HG02943 (cell line): ENCODE measurements at regions not wholly inside any gene's neighbourhood (a gene's known extent, or its start where the extent isn't known, plus 50 kb on each side); places are given as distances from the start of the nearest gene placed in this dataset.
"Not testable (repeated sequence)": the region's sequence is repeated elsewhere in the genome, so short reads cannot be mapped to it uniquely, and the experiment has no call there.

Source experiments
- ATAC-seq: cut with Tn5 transposase; IDR thresholded peaks from one replicate; pipeline ENCODE4 v1.9.1; 2021; ENCODE audit warnings: mild to moderate bottlenecking, low read depth, moderate library complexity; ENCODE audit not compliant: unreplicated experiment

DNA sequence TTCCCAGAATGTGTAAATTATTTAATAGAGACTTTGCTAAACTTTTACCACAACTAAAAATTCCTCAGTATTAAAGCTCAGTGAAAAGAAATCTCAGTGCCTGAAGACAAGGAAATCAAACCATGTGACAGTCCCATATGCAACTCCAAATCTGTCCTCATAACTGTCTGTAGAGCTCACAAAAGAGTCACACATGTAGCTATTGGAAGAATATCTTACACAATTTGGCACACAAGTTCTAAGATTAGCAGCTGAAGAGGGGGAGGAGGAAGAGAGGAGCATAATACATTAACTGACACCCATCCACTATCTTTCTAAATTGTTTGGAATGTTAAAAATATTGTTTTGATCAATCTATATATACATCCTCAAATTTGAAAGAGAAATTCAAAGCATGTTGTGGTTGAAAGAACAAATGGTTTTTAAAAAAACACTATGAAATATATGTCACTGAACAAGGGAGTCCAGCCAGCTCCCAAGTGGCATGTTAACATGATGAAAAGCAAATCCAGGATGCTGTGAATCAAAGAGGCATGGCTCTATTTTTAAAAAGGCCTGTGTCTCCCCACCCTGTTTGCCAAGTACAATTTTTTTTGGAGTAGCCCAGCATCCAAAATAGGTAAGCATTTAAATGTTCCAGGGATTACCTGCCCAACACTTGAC is 126.3 kb upstream of the NANOGP8 start:
- ATAC-seq, result no peak

DNA sequence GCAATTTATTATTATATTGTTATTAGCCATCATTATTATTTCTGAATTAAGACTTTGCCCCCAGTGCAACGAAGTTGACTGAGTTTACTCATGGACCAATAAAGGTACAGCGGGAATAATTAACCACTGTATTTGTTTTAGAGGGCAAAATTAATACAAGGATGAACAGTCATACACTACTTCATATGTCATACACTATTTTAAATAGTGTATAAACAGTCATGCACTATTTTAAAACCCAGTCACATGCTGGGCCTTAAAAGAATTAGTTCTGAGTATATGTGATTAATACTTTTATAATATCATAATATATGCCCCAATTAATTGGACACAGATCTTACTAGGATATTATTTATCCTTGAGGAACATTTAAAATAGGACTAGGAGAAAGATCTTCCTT is 125.3 kb upstream of the NANOGP8 start:
- ATAC-seq, result no peak

DNA sequence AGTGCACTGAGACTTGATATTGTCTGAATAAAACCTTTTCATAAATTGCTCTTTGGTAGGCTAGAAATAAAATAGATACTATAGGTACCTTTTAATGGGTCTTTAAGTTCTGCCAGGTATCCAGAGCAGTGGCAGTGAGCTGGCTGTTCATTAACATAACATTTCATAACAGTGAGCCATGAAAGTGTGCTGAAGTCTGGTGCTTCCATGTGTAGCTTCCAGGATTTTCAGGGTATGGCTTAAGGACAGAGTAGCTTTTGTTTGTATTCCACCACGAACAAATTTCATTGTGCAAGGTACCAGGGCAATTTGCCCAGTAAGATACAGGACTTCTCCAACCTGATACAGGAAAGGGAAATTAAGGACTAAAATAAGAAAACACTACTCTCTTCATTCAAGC is 124.7 kb upstream of the NANOGP8 start:
- ATAC-seq, result no peak

DNA sequence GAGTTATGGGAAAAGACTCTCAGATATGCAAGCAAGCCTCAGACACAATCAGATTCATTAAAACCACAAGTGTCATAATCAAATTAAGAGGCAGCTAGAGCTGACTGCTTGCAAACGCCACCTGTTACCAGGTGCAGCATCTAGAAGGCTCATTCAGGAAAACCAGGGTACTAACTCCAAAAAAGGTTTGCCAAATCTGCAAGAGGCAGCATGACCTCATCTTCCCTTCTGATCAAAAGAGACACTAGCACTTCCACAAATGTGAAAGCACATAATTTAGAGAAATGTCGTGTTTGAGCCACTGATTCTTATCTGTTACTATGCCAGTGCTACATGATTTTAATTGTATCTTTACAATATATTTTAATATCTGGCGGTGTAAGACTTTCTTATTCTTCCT is 123.3 kb upstream of the NANOGP8 start:
- ATAC-seq, result no peak

DNA sequence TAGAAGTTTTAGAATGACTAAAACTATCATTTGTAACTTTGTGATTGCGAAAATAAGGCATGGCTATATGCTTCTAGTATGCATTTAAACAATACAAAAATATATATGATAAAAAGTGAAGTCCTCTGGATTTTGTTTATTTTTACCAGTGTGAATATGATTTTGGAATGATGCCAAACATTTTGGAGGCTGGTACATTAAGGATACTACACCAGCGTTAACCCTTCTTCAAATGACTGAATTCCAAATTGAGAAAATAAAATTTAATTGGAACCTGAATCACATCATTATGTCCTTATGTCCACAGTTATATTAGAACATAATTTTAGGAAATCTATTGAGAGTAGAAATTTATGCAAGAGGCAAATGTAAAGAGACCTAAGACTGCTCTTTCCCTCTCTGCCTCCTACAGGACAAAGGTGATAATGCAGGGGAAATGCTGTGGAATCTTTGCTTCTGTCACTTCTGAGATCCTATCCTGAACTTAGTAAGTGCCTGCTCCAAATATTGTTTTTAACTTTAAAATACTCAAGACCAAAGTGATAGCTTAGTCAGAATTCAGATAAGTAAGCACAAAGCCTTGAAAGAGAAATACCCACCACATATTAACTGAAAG is 121.1 kb upstream of the NANOGP8 start:
- ATAC-seq, result no peak

DNA sequence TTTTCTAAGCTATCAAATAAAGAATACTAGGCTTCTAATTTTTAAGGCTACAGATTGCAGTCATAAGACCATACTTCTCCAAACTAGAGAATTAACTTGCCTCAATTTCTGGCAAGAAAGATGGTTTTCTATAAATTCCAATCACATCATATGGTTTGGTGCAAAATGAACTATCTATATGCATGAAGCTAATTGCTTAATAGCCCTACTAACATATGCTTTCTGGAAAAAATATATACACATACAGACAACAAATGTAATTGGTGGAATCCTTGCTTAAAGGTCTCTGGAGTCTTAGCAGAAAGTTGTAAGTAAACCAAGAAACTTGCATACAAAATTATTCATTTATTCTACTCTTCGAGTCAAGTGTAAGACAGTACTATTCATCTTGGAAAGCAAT is 113.1 kb upstream of the NANOGP8 start:
- ATAC-seq, result no peak

DNA sequence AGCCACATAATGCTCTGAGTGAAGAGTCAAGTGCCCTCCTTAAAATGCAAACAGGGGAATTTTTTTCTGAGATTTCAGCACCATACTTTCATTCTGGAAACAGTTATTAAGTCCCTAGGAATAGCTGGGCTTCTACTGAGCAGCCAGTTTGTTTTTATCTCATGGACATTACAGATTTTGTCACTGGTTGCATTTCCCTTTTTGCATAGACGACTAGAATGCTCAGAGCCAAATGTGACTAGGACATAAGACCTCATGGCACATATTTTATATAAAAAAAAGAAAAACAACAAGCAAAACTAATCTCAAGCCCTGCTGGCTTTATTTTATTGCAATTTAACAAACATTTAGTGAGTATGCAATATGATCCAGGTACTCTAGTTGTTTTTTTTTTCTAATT is 112.7 kb upstream of the NANOGP8 start:
- no peak for ATAC-seq

DNA sequence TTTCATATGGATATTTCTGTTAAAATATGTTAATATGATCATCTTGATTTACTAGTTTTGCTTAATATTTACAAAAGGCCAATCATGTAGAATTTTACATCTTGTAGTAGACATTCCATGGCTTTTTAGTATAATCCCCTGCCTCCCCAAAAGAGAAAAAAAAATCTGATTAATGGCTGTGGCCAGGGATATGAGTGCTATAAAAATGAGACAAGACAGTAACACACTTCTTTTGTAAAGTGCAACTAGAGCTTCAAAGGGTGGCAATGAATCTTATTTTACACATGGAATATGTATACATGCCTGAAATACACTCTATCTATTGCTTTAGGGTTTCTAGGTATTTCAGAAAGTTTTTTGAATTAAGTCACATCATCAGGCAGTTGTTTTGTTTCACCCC is 112.2 kb upstream of the NANOGP8 start:
- ATAC-seq, result no peak

DNA sequence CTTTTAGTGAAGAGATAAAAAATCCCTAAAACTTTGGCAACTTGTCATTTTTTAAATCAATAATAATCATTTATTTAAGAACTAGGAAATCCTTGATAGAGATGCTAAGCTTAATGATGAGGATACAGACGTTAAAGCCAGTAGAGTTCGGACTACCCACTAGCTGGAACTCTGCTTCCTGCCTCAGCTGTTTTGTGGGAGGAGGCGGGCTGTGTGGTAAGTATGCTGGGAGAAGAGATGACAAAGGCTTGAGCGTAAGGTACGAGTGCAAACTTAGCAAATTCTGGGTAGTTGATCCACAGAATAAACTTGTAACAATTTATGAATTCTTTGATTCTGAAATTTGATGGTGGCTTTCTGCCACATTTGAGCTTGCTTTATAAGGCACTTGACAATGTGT is 111.2 kb upstream of the NANOGP8 start:
- no peak for ATAC-seq

- ATAC-seq, result no peak
These were observed 110.6 kb upstream of the NANOGP8 start for GRCh38 chr15:35195649-35196048.

- ATAC-seq, result no peak
These were observed 109.9 kb upstream of the NANOGP8 start for GRCh38 chr15:35195031-35195430.

GRCh38 chr15:35194296-35194695 is 109.2 kb upstream of the NANOGP8 start:
- ATAC-seq, result no peak

- no peak for ATAC-seq
These were observed 106.7 kb upstream of the NANOGP8 start for GRCh38 chr15:35191783-35192182.

- no peak for ATAC-seq
These were observed 101.3 kb upstream of the NANOGP8 start for GRCh38 chr15:35186346-35186745.

DNA sequence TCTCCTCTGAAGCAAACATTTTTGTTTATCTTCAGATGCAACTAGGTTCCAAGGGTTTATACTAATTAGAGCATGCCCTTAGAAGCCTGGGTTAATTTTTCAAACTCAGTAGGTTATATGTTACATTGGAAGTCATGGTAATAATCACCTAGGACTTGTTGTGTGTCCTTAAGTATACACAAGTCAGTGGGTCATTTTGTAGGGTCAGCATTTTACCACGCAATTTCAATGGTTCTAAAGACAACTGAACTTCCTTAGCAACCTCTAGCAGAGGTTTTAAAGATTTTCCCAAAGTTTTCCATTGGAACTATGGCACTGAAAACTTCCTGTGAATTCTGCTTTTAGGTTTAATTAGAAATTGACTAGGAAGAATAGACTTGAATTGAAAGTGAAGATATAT is 99.6 kb upstream of the NANOGP8 start:
- no peak for ATAC-seq

- ATAC-seq, result peak; percentile 88
These were observed 97.9 kb upstream of the NANOGP8 start for GRCh38 chr15:35182841-35183479.

DNA sequence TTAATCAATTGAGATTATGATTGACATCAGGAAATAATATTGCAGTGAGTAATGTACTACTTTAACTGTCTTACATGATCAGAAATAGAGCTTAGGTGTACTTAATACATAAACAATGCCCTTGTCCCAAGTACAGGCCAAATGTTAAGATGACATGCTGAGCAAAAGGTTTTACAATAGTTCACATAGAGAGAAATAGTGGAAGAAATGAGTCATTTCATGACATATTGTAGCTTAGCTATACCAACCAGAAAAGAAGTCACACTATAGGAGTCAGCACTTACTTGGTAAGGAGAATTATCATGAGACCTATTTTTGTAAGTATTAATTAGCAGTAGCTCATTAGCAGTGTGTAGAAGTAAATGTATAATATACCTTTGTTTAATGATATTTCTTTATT is 96.4 kb upstream of the NANOGP8 start:
- no peak for ATAC-seq

DNA sequence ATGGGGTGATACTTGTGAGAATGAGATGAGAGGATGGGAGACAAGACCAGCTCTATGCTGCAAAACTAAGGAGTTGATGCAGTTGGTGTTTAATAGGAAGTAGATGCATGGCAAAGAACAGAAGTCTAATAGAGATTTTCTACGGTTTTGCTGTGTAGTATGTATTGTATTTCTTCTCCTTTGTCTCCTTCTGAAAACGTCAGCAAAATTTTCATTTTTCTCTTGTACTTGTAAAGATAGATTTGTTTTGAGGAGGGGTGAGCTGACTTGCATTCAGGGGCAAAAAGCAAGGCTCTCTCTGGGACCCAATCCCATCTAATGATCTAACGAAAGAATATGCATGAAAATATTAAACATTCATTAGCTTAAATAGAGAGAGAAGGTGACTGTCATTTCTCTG is 94.6 kb upstream of the NANOGP8 start:
- no peak for ATAC-seq

GRCh38 chr15:35178186-35178585 is 93.1 kb upstream of the NANOGP8 start:
- not testable (repeated sequence) for ATAC-seq

GRCh38 chr15:35174948-35175347 is 89.9 kb upstream of the NANOGP8 start:
- no peak for ATAC-seq

DNA sequence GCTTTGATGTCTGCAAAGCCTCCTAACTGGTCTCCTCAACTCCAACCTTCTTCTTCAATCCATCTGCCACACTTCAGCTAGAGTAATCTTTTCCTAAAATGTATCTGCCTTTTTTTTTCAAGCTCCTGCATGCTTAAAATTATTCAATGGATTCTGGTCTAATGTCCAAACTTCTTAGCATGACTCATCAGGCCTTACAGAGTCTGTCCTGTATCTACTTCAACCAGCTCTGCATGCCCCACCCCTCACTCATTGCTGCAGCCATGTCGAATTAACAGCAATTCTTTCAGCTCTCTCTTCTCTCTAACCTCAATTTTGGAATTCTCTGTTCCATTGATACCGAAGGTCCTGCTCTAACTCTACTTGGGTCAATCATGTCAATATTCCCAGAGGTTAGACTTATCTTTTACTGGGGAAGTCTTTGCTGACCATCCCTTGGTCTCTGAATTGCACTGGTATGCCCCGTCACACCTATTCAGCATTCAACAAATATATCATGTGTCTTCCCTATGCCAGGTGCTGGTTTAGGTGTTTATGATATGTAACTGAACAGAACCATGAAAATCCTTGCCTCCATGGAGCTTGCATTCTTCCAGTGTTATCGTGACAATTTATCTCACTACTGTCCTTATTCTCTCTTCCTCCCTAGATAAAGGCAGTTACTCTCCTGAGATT is 88.5 kb upstream of the NANOGP8 start:
- no peak for ATAC-seq

GRCh38 chr15:35170207-35170606 is 85.1 kb upstream of the NANOGP8 start:
- no peak for ATAC-seq
